ENCODE measurements at regions not wholly inside any gene's neighbourhood (a gene's known extent, or its start where the extent isn't known, plus 50 kb on each side); places are given as distances from the start of the nearest gene placed in this dataset.
"Not testable (repeated sequence)": the region's sequence is repeated elsewhere in the genome, so short reads cannot be mapped to it uniquely, and the experiment has no call there.

DNA sequence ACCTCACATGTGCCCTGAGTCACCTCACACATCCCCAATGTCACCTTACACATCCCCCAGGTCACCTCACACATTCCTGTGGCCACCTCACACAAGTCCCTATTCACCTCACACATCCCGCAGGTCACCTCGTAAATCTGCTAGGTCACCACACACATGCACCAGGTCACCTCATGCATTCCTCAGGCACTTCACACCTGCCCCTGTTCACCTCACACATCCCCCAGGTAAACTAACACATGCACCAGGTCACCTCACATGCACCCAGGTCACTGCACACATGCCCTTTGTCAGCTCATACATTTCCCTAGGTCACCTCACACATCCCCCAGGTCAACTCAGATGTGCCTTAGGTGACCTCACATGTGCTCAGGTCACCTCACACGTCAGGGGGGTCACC, 639.8 kb downstream of the TMEM121 start:
- 64 to 71% methylated on average over 3 of the region's 3 CpGs for WGBS, 2 donors

GRCh38 chr14:106166650-106167204, 640.3 kb downstream of the TMEM121 start:
- Histone ChIP-seq H3K4me3 (ENCODE audit: low read depth in 1 of 2, low read length in 2 of 2) (no peak overlapping the region), H3K36me3 (ENCODE audit: control insufficient read depth in 2 of 2, insufficient read depth in 2 of 2, low read length in 1 of 2) (no peaks in the 10 kb centered on the region), H3K4me1 (ENCODE audit: control insufficient read depth in 2 of 2, insufficient read depth in 2 of 2, low read length in 1 of 2) (no peaks in the 10 kb centered on the region), H3K27me3 (ENCODE audit: control insufficient read depth in 1 of 2, insufficient read depth in 2 of 2, low read length in 2 of 2) (no peaks in the 10 kb centered on the region), H3K9me3 (ENCODE audit: control insufficient read depth in 2 of 2, insufficient read depth in 1 of 2, low read depth in 1 of 2, low read length in 1 of 2) (no peaks in the 10 kb centered on the region), H3K27ac (ENCODE audit: low read depth in 2 of 2, low read length in 1 of 2) (no peak overlapping the region)
- WGBS, 2 donors = 51 to 59% methylated on average over 10 of the region's 10 CpGs

More for the DNA sequence above, 639.8 kb downstream of the TMEM121 start:
- H3K9me3 ChIP-seq (ENCODE audit: control insufficient read depth in 2 of 2, insufficient read depth in 1 of 2, low read depth in 1 of 2, low read length in 1 of 2) = no peaks in the 10 kb centered on the region
- no peaks in the 10 kb centered on the region for H3K36me3 ChIP-seq (ENCODE audit: control insufficient read depth in 2 of 2, insufficient read depth in 2 of 2, low read length in 1 of 2)
- no peak overlapping the region for H3K27ac ChIP-seq (ENCODE audit: low read depth in 2 of 2, low read length in 1 of 2)
- no peaks in the 10 kb centered on the region for H3K4me1 ChIP-seq (ENCODE audit: control insufficient read depth in 2 of 2, insufficient read depth in 2 of 2, low read length in 1 of 2)
- H3K4me3 ChIP-seq (ENCODE audit: low read depth in 1 of 2, low read length in 2 of 2) = no peak overlapping the region
- no peaks in the 10 kb centered on the region for H3K27me3 ChIP-seq (ENCODE audit: control insufficient read depth in 1 of 2, insufficient read depth in 2 of 2, low read length in 2 of 2)

GRCh38 chr14:106170163-106170658, 643.8 kb downstream of the TMEM121 start:
- H3K27me3 ChIP-seq (ENCODE audit: control insufficient read depth in 1 of 2, insufficient read depth in 2 of 2, low read length in 2 of 2); H3K36me3 ChIP-seq (ENCODE audit: control insufficient read depth in 2 of 2, insufficient read depth in 2 of 2, low read length in 1 of 2); H3K9me3 ChIP-seq (ENCODE audit: control insufficient read depth in 2 of 2, insufficient read depth in 1 of 2, low read depth in 1 of 2, low read length in 1 of 2); H3K27ac ChIP-seq (ENCODE audit: low read depth in 2 of 2, low read length in 1 of 2); H3K4me1 ChIP-seq (ENCODE audit: control insufficient read depth in 2 of 2, insufficient read depth in 2 of 2, low read length in 1 of 2); H3K4me3 ChIP-seq (ENCODE audit: low read depth in 1 of 2, low read length in 2 of 2): not testable (repeated sequence)
- WGBS, 2 donors = 53 to 54% methylated on average over 9 to 13 of the region's 13 CpGs

DNA sequence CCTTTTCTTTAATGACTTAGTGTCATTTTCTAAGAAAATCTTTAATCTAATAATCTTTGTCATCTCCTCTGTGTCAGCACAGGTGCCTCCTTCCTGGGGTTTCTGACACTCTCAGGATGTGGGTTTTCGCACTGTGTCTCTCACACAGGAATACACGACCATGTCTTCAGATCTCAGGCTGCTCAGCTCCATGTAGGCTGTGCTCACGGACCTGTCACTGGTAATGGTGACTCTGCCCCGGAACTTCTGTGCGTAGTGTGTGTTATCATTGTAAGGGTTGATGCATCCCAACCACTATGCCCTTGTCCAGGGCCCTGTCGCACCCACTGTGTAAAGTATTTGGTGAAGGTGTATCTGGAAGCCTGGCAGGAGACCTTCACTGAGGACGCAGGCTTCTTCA, 647.8 kb downstream of the TMEM121 start:
- no peak overlapping the region for H3K4me3 ChIP-seq (ENCODE audit: low read depth in 1 of 2, low read length in 2 of 2)
- WGBS, 2 donors = 46 to 48% methylated on average over 7 of the region's 7 CpGs
- no peaks in the 10 kb centered on the region for H3K36me3 ChIP-seq (ENCODE audit: control insufficient read depth in 2 of 2, insufficient read depth in 2 of 2, low read length in 1 of 2)
- H3K27me3 ChIP-seq (ENCODE audit: control insufficient read depth in 1 of 2, insufficient read depth in 2 of 2, low read length in 2 of 2) = no peaks in the 10 kb centered on the region
- no peaks in the 10 kb centered on the region for H3K9me3 ChIP-seq (ENCODE audit: control insufficient read depth in 2 of 2, insufficient read depth in 1 of 2, low read depth in 1 of 2, low read length in 1 of 2)
- H3K27ac ChIP-seq (ENCODE audit: low read depth in 2 of 2, low read length in 1 of 2) = no peak overlapping the region
- H3K4me1 ChIP-seq (ENCODE audit: control insufficient read depth in 2 of 2, insufficient read depth in 2 of 2, low read length in 1 of 2) = peaks cover 2% of the 10 kb centered on the region in 2 donors

- WGBS, 2 donors = 31 to 39% methylated on average over 7 of the region's 7 CpGs
- not testable (repeated sequence) for H3K4me3 ChIP-seq (ENCODE audit: low read depth in 1 of 2, low read length in 2 of 2); H3K27ac ChIP-seq (ENCODE audit: low read depth in 2 of 2, low read length in 1 of 2)
Measured at GRCh38 chr14:106177266-106178246, 651.2 kb downstream of the TMEM121 start.

DNA sequence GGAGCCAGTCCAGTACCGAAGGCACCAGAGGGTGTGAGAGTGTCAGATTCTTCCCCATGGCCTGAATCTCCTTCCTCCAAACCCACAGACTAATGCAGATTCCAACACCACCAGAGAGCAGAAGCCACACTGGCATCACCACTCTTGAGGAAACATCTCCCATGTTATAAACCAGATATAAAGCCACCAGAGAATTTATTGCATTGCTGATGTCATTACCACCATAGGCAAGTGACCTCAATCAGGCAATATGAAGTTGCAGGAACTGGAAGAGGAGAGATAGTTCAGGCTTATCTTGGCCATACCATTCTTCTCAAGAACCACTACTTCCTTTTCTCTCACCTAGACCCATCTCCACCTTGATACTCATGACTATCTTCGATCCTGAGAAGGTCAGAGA, 653.4 kb downstream of the TMEM121 start:
- WGBS, 2 donors = 41 to 54% methylated on average over 2 of the region's 2 CpGs
- Histone ChIP-seq H3K27me3 (ENCODE audit: control insufficient read depth in 1 of 2, insufficient read depth in 2 of 2, low read length in 2 of 2) (no peaks in the 10 kb centered on the region), H3K4me1 (ENCODE audit: control insufficient read depth in 2 of 2, insufficient read depth in 2 of 2, low read length in 1 of 2) (peaks cover 0 to 2% of the 10 kb centered on the region in 2 donors), H3K9me3 (ENCODE audit: control insufficient read depth in 2 of 2, insufficient read depth in 1 of 2, low read depth in 1 of 2, low read length in 1 of 2) (no peaks in the 10 kb centered on the region), H3K36me3 (ENCODE audit: control insufficient read depth in 2 of 2, insufficient read depth in 2 of 2, low read length in 1 of 2) (no peaks in the 10 kb centered on the region), H3K4me3 (ENCODE audit: low read depth in 1 of 2, low read length in 2 of 2) (no peak overlapping the region), H3K27ac (ENCODE audit: low read depth in 2 of 2, low read length in 1 of 2) (no peak overlapping the region)

More at GRCh38 chr14:106177266-106178246, 651.2 kb downstream of the TMEM121 start:
- not testable (repeated sequence) for H3K27me3 ChIP-seq (ENCODE audit: control insufficient read depth in 1 of 2, insufficient read depth in 2 of 2, low read length in 2 of 2); H3K36me3 ChIP-seq (ENCODE audit: control insufficient read depth in 2 of 2, insufficient read depth in 2 of 2, low read length in 1 of 2); H3K4me1 ChIP-seq (ENCODE audit: control insufficient read depth in 2 of 2, insufficient read depth in 2 of 2, low read length in 1 of 2); H3K9me3 ChIP-seq (ENCODE audit: control insufficient read depth in 2 of 2, insufficient read depth in 1 of 2, low read depth in 1 of 2, low read length in 1 of 2)

GRCh38 chr14:106184771-106185170, 658.4 kb downstream of the TMEM121 start:
- not testable (repeated sequence) for H3K4me3 ChIP-seq (ENCODE audit: low read depth in 1 of 2, low read length in 2 of 2); H3K9me3 ChIP-seq (ENCODE audit: control insufficient read depth in 2 of 2, insufficient read depth in 1 of 2, low read depth in 1 of 2, low read length in 1 of 2); H3K27me3 ChIP-seq (ENCODE audit: control insufficient read depth in 1 of 2, insufficient read depth in 2 of 2, low read length in 2 of 2); H3K36me3 ChIP-seq (ENCODE audit: control insufficient read depth in 2 of 2, insufficient read depth in 2 of 2, low read length in 1 of 2); H3K27ac ChIP-seq (ENCODE audit: low read depth in 2 of 2, low read length in 1 of 2); H3K4me1 ChIP-seq (ENCODE audit: control insufficient read depth in 2 of 2, insufficient read depth in 2 of 2, low read length in 1 of 2)
- 50 to 68% methylated on average over 8 of the region's 8 CpGs for WGBS, 2 donors

GRCh38 chr14:106185174-106185836, 658.9 kb downstream of the TMEM121 start:
- not testable (repeated sequence) for H3K9me3 ChIP-seq (ENCODE audit: control insufficient read depth in 2 of 2, insufficient read depth in 1 of 2, low read depth in 1 of 2, low read length in 1 of 2); H3K36me3 ChIP-seq (ENCODE audit: control insufficient read depth in 2 of 2, insufficient read depth in 2 of 2, low read length in 1 of 2); H3K4me3 ChIP-seq (ENCODE audit: low read depth in 1 of 2, low read length in 2 of 2); H3K27ac ChIP-seq (ENCODE audit: low read depth in 2 of 2, low read length in 1 of 2); H3K27me3 ChIP-seq (ENCODE audit: control insufficient read depth in 1 of 2, insufficient read depth in 2 of 2, low read length in 2 of 2); H3K4me1 ChIP-seq (ENCODE audit: control insufficient read depth in 2 of 2, insufficient read depth in 2 of 2, low read length in 1 of 2)
- WGBS, 2 donors = 71 to 75% methylated on average over 6 of the region's 6 CpGs

- no peak overlapping the region for H3K4me3 ChIP-seq (ENCODE audit: low read depth in 1 of 2, low read length in 2 of 2)
- H3K4me1 ChIP-seq (ENCODE audit: control insufficient read depth in 2 of 2, insufficient read depth in 2 of 2, low read length in 1 of 2) = no peaks in the 10 kb centered on the region
- no peak overlapping the region for H3K27ac ChIP-seq (ENCODE audit: low read depth in 2 of 2, low read length in 1 of 2)
- 36 to 37% methylated on average over 4 of the region's 4 CpGs for WGBS, 2 donors
- H3K36me3 ChIP-seq (ENCODE audit: control insufficient read depth in 2 of 2, insufficient read depth in 2 of 2, low read length in 1 of 2) = no peaks in the 10 kb centered on the region
- H3K9me3 ChIP-seq (ENCODE audit: control insufficient read depth in 2 of 2, insufficient read depth in 1 of 2, low read depth in 1 of 2, low read length in 1 of 2) = no peaks in the 10 kb centered on the region
- no peaks in the 10 kb centered on the region for H3K27me3 ChIP-seq (ENCODE audit: control insufficient read depth in 1 of 2, insufficient read depth in 2 of 2, low read length in 2 of 2)
Measured at GRCh38 chr14:106185837-106186233, 659.5 kb downstream of the TMEM121 start.
